ENCODE measurements at regions not wholly inside any gene's neighbourhood (a gene's known extent, or its start where the extent isn't known, plus 50 kb on each side); places are given as distances from the start of the nearest gene placed in this dataset.

- TF ChIP-seq CTCF (conservative IDR thresholded peaks at IDR 0.05; ENCODE audit: low read depth, low read length) = no peak
- TF ChIP-seq EZH2 (IDR thresholded peaks at IDR 0.05; ENCODE audit: borderline replicate concordance, low read depth, low read length, poor library complexity, severe bottlenecking) = no peak
These were observed 101.4 kb upstream of the MPDZ start for GRCh38 chr9:13380903-13381302.

Measured in A673 (cell line).